Ishikawa (cell line): ENCODE measurements at regions not wholly inside any gene's neighbourhood (a gene's known extent, or its start where the extent isn't known, plus 50 kb on each side); places are given as distances from the start of the nearest gene placed in this dataset.

Experiments
- CEBPB ChIP-seq: IDR thresholded peaks from 2 replicates; pipeline ENCODE4 v1.6.1; 2012
- EP300 ChIP-seq: IDR thresholded peaks from 2 replicates; pipeline ENCODE4 v1.6.1; 2012; ENCODE audit warnings: borderline replicate concordance
- NFIC ChIP-seq: IDR thresholded peaks from 2 replicates; pipeline ENCODE4 v1.6.1; 2012
- RAD21 ChIP-seq: IDR thresholded peaks from 2 replicates; pipeline ENCODE4 v1.6.1; 2012; ENCODE audit warnings: low read depth
- TEAD4 ChIP-seq: IDR thresholded peaks from 2 replicates; pipeline ENCODE4 v1.6.1; 2012
- TF ChIP-seq, protein P1 (sequence below): IDR thresholded peaks from 2 replicates; pipeline ENCODE4 v1.6.1; 2012

DNA sequence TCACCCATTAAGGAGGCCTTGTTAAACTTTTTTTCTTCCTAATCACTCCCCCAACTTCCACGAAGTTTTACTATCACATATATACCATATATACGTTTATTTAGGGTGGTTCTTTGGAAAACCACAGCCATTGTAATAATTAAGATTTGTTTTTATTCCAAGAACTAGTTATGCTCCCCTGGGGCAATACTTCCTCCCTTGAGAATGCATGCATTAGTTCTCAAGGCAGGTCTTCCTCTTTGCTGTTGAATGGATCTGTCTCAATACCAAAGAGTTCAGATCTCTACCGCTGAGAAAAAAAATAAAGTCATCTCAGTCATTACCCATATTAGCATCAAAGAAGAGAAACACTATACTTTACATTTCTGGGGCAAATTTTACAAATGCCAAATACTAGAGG is 567.7 kb upstream of the RGS18 start:
- TF ChIP-seq, protein P1, sequence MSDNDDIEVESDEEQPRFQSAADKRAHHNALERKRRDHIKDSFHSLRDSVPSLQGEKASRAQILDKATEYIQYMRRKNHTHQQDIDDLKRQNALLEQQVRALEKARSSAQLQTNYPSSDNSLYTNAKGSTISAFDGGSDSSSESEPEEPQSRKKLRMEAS: no peak
- TF ChIP-seq TEAD4 (no peak), NFIC (no peak), RAD21 (no peak), CEBPB (no peak), EP300 (no peak)
